NCI-H526 (cell line): ENCODE measurements at regions not wholly inside any gene's neighbourhood (a gene's known extent, or its start where the extent isn't known, plus 50 kb on each side); places are given as distances from the start of the nearest gene placed in this dataset.
"Not testable (repeated sequence)": the region's sequence is repeated elsewhere in the genome, so short reads cannot be mapped to it uniquely, and the experiment has no call there.

Source experiments
- DNase-seq, 2 experiments: peaks; one replicate each; lab custom pipeline; 2025; lab: John Stamatoyannopoulos, UW

DNA sequence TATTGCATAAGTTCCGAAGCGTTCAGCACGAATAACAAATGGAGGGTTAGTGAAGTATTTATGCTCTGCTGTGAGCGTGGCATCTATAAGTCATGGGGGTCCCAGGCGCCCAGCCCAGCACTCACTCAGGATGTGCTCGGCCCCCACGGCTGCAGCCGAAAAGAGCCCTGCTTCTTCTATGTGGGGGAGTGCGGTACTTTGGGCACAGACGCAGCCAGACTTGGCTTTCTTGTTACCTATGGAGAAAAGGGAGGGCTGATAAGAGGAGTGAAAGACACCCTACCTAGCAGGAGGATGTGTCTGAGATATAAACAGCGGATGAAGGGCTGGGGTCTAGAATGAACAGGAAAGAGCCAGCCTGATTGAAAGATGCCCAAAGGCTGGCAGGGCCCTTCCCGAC lies 51.4 kb downstream of the MRPL36 start:
- no peak for DNase-seq

DNA sequence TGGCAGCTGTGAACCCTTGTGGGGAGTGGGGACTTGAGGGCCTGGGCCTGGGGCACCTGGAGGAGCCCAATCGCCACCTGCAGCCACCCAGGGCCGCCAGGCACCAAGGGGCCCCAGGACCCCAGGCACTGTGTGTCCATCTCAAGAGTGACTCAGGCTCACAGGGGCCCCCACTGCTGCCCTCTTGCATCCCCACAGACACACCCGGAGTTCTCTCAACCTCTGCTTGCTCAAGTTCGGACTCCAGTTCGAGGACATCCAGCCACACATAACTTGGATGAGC lies 51.9 kb downstream of the MRPL36 start:
- DNase-seq = no peak

- no peak for DNase-seq
These were observed 52.4 kb downstream of the MRPL36 start for GRCh38 chr5:1747079-1747802.

- DNase-seq = peak in 1 of 2 experiments; percentile 46
These were observed 53.1 kb downstream of the MRPL36 start for GRCh38 chr5:1746371-1747078.

DNA sequence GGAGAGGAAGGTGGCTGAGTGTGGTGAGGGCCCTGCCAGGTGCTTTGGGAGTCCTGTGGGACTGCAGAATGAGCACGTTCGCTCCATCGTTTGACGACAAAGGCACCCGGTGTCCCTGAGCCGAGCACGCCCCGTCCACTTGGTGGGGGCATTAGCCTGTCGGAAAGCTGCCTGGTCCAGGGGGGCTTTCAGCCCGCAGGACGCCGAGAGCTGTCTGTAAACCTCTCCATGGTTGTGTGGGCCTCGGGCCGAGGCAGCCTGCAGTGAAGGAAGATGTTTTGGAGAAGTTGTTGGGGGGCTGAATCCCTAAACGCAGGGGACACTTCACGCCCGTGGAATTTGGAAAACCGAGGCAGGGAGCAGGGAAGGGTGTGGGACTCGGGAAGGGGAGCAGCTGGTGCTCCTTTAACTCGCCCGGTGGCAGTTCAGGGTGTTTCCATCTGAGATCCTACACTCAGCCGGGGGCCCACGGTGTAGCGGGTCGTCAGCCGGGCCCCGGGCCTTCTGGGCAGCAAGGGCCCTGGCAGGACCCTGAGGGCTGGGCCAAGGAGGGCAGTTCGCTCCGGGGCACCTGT lies 53.8 kb downstream of the MRPL36 start:
- DNase-seq = no peak

DNA sequence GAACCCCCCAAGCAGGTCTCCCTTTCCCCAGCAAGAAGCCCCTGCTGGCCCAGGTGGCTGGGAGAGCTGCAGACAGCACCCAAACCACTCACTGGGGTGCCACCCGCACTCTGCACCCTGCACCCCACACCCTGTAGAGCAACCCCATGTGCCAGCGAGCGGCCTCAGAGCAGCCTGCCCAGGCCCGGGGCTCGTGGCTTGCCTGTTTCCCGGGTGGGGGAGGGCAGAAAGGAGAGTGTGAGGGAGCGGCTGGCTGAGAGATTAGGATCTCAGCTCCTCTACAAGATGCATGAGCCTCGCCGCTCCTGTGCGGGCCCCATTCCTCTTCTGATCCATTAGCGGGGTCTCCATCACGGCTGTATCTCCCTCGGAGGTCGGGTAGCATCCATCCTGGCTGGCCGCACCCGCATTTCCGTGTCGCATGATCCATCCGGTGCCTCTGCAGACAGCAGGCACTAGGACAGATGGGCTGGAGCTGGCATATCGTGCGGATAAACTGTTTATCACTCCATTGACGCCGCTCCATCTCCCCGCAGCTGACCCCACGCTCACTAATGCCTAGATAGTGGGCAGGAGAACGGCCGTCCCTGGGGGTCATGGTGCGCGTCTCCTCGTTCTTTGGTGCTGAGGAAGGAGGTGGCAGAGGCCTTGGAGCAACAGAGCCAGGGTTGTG lies 54.4 kb downstream of the MRPL36 start:
- no peak for DNase-seq

DNA sequence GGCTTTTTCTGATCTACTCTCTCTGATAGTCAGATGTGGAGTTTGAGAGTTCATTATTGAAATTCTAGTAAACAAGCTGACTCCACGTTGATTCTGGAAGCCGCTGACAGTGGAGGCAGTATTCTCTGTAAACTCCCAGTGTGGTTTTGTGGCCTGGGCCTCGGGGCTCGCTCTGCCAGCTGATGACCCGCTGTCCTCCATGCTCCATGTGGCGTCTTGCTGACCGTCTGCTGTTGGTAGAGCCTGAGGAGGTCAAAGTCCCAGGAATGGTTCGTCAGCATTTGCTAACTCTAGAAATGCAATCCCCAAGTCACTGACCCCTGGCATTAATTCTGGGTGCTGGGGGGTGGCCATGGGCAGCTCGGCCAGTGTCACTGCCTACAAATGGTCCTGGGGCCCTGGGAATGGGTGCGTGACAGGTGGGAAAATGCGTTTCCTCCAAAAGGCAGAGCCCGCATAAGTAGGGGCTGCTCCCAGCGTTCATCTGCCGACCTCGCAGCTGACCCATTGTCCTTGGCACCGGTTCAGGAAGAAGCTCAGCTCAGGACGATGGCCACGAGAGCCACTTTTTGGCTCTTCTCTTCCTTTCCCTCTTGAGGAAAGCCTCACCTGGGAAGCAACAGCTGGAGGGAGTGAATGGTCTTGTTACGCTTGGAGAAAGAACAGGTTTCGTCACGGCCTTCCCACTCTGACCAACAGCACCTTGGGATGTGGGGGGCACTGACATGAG lies 55.1 kb downstream of the MRPL36 start:
- no peak for DNase-seq

DNA sequence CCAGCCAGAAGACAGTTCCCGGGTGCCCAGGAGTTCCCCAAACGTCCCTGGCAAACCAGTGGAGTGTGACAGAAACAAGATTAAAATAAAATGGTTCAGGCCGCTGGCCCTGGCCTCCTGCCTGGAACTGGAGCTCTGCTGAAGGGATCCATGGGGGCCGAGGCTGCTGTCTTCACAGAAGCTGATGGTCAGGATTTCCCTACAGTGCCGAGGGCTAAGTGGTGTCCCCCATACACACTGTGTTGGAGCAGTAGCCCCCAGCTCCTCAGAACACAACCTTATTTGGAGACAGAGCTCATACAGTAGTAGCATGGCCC lies 55.9 kb downstream of the MRPL36 start:
- no peak for DNase-seq

- no peak for DNase-seq
These were observed 56.4 kb downstream of the MRPL36 start for GRCh38 chr5:1743061-1743768.

DNA sequence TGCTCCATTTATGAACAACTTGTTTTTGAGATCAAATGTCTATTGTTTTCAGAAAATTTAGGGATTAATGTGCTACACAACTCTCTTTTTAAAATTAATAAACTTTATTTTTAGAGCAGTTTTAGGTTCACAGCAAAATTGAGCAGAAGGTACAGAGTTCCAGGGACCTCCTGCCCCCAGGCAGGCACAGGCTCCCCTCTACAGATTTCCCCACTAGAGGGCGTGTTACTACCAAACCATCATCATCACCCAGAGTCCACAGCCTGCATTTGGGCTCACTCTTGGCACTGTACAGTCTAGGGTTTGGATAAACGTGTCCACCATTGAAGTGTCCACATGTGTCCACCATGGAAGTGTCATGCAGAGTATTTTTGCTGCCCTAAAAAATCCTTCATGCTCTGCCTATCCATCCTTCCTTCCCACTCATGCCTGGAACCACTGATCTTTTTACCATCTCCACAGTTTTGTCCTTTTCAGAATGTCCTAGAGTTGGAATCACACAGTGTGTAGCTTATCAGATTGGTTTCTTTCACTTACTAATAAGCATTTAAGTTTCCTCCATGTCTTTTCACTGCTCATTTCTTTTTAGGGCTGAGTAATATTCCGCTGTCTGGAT lies 61.7 kb downstream of the MRPL36 start:
- peak in 1 of 2 experiments; percentile 34 for DNase-seq

GRCh38 chr5:1736889-1737711 lies 62.5 kb downstream of the MRPL36 start:
- no peak for DNase-seq

DNA sequence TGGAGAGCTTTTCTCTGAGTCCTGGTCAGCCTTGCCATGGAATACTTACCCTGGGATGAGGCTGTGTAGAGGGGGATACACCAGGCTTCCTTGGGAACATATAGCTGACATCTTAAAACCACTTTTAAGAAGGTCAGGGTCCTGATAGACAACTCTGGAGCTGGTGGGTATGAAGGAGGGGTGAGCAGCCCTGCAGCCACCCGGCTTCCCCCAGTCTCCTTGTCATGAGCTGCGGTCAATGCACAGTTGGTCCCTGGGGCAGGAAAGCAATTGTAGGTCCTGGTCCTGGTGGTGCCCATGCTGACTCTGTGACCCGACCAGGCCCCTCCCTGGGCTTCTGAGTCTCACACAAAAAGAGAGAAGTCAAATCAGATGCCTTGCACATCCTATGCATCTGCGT lies 63.6 kb downstream of the MRPL36 start:
- DNase-seq = no peak

- DNase-seq = no peak
These were observed 64.2 kb downstream of the MRPL36 start for GRCh38 chr5:1735320-1735970.

GRCh38 chr5:1734908-1735289 lies 64.7 kb downstream of the MRPL36 start:
- no peak for DNase-seq

GRCh38 chr5:1734271-1734907 lies 65.2 kb downstream of the MRPL36 start:
- DNase-seq = no peak

DNA sequence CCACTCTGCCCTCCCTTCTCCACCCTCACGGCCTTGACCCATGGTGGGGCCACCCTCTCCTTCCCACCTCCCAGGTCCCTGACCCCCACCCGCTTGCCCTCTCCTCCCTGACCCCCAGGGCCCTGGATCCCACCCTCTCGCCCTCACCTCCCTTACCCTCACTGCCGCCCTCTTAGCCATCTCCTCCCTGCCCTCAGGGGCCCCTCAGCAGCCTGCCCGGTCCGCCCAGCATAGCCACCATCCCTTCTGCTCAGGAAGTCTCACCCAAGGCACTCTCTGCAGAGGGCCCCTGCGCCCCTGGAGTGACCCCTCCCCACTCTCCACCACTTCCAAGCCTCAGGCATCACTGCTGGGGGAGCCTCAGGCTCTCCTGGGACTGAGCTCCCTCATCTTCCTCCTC lies 66.3 kb downstream of the MRPL36 start:
- DNase-seq = no peak

DNA sequence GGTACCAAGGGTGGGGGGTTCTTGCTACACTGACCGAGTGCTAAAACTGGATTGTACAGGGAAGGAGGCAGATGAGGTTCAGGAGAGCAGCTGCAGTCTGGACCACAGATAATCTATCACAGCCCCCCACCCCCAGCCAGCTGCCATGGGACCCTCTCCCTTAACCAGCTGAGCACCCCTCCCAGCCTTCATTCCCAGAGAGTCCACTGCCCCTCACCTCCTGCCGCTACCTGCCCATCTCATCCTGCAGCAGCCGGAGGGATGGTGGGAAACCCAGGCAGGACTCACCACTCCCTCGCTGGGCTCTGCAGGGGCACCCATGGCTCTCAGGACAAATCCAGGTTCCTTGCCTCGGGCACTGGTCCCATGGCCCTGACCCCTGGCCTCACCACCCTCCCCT lies 66.7 kb downstream of the MRPL36 start:
- no peak for DNase-seq

DNA sequence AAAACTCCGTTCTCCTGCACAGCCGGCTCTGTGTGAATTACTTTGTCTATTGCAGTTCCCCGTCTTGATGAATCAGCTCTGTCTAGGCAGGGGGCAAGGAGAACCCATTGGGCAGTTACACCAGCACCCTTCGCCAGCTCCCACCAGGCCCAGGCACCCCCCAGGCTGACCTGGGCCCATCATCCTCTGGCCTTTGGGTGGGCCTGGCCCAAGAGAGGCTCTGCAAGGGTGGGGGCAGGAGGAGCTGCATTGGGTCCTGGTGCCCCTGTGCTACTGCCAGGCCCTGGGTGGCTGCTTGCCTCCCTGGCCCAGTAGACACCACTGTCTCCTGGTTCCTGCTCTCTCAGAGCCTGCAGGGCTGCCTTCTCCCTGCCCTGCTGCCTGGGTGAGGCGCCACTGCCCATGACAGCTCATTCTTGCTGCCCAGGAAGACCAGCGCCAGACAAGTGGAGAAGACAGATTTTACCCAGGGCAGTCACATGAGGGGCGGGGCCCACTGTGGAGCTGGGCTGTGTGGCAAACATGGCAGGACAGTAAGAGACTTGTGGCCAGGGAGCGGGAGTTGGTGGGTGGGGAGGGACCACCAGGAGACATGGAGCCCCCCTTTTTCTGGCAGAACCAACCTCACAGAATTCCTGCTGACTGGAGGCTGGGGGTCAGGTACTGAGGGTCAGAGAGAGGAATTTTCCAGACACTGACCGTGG lies 67.2 kb downstream of the MRPL36 start:
- DNase-seq = no peak

GRCh38 chr5:1731855-1732237 lies 67.8 kb downstream of the MRPL36 start:
- not testable (repeated sequence) for DNase-seq
